ENCODE measurements at regions not wholly inside any gene's neighbourhood (a gene's known extent, or its start where the extent isn't known, plus 50 kb on each side); places are given as distances from the start of the nearest gene placed in this dataset.
A peak's percentile ranks its signal among the peaks of the same experiment; 100 is the strongest.

- no peak for DNase-seq (ENCODE audit: low read depth)
Measured at GRCh38 chr6:71396410-71396801, 107.8 kb downstream of the OGFRL1 start.

DNA sequence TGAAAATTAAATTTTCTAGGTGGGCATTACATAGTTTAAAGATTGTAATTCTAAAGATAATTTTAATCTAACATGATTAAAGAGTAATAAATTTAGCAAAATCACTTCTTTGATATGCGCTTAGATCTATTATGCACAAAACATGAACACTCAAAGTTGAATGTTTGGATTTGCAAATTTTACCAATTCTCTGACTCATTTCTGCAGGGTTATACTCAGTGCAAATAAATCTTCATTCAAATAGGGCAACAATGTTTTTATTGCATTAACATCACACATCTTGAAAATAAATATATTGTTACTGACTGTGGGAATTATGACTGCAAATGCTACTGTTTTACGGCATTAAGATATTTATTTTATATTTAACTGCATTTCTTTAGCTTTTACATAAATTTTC lies 110.7 kb downstream of the OGFRL1 start:
- DNase-seq (ENCODE audit: low read depth): no peak

DNA sequence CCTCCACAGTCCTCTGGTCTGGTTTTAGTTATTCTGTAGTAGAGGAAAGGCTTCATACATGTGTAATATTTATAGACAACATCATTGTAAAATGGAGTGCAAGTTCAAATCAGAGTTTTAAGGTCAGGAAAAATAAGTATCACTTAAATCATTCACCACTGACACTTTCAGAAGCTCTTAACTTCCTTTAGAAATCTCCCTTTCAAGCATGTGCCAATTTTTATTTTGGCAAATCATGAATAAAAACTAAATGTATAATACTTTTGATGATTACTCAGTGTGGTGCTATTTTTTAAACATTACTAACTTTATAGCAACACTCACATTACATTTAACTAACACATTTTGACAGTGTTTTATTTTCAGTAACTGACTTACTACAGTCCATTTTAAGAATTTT lies 112.2 kb downstream of the OGFRL1 start:
- no peak for DNase-seq (ENCODE audit: low read depth)

DNA sequence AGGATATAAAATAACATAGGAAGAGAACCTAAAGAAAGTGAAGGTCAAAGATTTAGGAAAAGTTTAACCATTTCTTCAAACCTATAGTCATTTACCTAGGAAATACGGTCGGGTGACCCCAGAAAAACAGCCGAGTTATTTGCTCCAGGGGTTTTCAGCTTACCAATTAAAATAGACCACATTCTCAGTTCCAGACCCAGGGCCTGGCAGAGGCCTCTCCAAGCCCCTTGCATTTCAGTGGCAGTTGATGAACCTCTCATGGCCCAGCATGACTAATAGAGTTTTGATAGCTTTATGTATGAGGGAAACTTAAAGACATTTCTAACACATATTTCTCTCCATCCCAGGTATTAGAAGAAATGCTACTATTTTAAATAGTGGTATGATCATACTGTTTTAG lies 113.5 kb downstream of the OGFRL1 start:
- DNase-seq (ENCODE audit: low read depth): no peak

GRCh38 chr6:71403422-71404134 lies 115.0 kb downstream of the OGFRL1 start:
- no peak for DNase-seq (ENCODE audit: low read depth)

DNA sequence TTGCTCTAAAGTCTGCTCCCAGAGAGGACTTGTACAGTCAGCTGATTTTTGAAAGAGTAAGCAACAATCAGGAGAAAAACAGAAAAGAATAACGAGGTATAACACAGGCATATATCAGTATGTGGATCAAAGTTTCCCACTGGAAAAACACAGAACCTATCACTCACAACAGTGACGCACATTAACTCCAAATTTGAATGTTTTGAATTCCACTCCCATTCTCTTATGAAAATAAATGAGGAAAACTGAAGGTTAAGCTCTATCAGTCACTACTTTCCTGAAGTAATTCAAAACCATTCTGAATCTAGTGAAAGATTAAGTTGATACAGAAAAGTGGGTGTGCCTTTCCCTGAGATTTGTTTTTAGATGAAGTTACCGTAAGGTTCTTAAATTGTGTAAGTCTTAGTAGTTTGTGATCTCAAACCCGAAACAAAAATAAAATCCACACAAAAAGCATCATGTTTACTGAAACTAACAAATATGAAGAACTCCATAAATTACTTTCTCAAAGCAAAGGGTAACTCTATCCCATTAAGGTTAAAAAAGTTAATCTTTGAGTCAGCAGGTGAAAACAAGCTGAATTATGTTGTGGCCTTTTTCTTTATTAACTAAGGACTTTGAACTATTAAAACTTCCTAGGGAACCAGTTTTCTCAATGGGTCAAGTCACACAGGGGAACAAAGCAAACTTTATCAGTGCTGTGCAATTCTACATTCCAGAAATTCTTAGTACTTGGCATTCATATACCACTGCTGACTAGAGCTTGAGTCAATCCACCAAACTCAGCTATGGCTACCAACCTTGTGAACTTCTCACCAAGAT lies 115.7 kb downstream of the OGFRL1 start:
- DNase-seq (ENCODE audit: low read depth): peak; percentile 43

- no peak for DNase-seq (ENCODE audit: low read depth)
Measured at GRCh38 chr6:71404967-71405278, 116.3 kb downstream of the OGFRL1 start.

GRCh38 chr6:71405416-71405815 lies 116.8 kb downstream of the OGFRL1 start:
- DNase-seq (ENCODE audit: low read depth): no peak

- no peak for DNase-seq (ENCODE audit: low read depth)
Measured at GRCh38 chr6:71406865-71407860, 118.6 kb downstream of the OGFRL1 start.

GRCh38 chr6:71408787-71409723 lies 120.4 kb downstream of the OGFRL1 start:
- DNase-seq (ENCODE audit: low read depth): no peak

- no peak for DNase-seq (ENCODE audit: low read depth)
Measured at GRCh38 chr6:71410164-71410566, 121.6 kb downstream of the OGFRL1 start.

- DNase-seq (ENCODE audit: low read depth): no peak
Measured at GRCh38 chr6:71410681-71411080, 122.1 kb downstream of the OGFRL1 start.

GRCh38 chr6:71411882-71412281 lies 123.3 kb downstream of the OGFRL1 start:
- no peak for DNase-seq (ENCODE audit: low read depth)

DNA sequence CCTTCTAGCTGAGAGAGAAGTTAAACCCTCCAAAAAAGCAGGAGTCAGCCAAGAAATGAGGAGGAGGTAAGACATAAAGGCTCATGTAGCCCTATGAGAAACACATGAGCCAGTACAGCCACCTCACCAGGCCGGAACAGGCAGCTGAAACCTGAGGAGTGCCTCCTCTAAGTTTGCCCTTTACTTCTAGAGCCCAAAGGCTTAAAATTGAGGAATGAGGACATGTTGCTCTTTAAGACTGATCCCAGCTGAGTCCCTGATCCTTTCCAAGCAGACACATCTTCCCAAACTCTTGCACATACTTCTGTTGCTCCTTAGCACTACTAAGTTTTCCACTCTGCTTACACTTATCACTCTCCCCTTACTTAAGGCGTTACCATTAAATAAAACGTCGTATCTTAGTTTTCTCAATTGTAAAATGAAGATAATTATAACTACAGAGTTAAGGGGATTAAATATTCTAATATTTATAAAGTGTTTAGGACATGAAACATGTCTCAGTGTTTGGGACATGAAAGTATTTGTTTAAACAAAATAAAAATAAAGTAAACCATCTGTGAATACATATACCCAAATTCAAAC lies 124.0 kb downstream of the OGFRL1 start:
- no peak for DNase-seq (ENCODE audit: low read depth)

GRCh38 chr6:71414486-71414885 lies 125.9 kb downstream of the OGFRL1 start:
- DNase-seq (ENCODE audit: low read depth): no peak

DNA sequence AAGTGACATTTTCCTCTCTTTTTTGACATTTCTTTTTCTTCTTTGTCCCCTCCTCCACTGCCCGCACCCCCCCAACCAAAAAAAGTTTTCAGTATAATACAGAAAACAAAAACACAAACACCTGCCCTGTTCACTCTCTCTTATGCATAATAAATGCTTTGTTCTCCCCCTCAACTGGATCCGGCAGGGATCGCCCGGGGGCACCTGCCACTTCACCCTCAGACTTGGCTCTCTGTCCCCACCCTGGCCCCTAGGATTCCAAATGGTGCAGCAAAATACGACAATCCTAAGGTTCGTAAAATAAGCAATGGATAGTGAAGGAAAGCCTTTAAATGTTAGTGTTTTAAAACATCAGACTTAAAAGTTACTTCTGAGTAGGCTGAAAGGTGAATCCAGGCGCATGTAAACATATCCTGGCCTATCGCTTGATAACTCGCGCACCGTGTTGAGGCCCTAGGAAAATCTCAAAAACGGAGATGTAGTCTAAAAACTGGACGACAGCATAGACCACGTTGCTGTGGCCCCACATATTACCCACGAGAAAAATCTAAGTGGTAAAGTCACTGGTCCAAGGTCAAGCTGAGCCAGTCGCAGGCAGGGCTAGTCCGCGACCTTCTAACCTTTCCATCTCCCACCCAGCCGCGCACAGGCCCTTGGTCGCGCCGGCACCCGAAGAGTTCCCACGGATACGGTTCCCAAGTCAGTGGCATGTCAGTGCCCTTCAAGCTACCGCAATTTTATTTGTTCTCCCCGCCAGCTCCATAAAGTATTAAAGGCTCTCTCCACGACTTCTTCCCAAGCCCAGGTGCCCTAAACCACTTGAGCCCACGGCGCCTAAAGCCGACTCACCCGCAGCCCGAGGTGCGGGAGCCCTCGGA lies 130.8 kb downstream of the OGFRL1 start:
- DNase-seq (ENCODE audit: low read depth): no peak

DNA sequence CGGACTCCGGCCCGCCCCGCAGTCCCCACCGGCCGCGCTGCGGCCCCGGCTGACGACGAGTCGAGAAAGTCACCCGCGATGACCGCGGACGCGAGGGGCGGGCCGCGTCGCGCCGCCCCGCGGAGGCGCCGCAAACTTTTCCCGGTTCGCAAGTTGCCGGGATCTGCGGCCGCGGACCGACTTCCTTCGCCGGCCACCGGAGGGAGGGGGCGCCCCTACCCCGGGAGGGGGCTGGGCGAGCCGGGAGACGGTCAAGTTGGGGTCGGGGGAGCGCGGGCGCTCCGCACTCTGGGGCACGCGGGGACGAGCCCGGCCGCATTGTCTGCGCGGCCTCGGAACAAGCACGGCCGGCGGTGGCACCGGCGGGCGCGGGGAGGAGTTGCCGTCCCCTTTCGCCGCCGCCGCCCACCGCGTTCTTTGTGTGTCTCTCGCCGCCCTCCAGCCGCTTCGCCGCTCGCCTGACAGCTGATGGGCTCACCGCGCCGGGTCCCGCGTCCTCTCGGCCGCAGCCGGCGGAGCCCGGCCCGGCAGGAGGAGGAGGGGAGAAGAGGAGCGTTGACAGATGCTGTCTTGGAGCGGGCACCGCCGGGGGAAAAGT lies 131.6 kb downstream of the OGFRL1 start:
- DNase-seq (ENCODE audit: low read depth): no peak

- DNase-seq (ENCODE audit: low read depth): peak; percentile 89
Measured at GRCh38 chr6:71420693-71421328, 132.2 kb downstream of the OGFRL1 start.

- DNase-seq (ENCODE audit: low read depth): no peak
Measured at GRCh38 chr6:71421611-71422010, 133.0 kb downstream of the OGFRL1 start.

Measured in fibroblast of the conjunctiva (primary cell).